HepG2 (cell line): ENCODE measurements at regions not wholly inside any gene's neighbourhood (a gene's known extent, or its start where the extent isn't known, plus 50 kb on each side); places are given as distances from the start of the nearest gene placed in this dataset.

ENCODE experiments used
- ATAC-seq: fragments of 200-7000 bp; cut with Tn5 transposase; 3 replicates; pipeline ENCODE4 v1.9.1; 2020; ENCODE audit warnings: mild to moderate bottlenecking, moderate library complexity
- BruUV-seq: library from RNA; stranded (reverse); fragments of 400-500 nt; replicated peaks from 2 replicates; lab custom pipeline; 2021; lab: Mats Ljungman, UMichigan
- CTCF ChIA-PET: fragments of 300-600 bp; formaldehyde crosslinking; extraction: SDS; loops from one replicate; lab custom pipeline; 2021; ENCODE audit warnings: low total read pairs, inconsistent platforms, low intra/inter-chr PET ratio; lab: Yijun Ruan, JAX
- POLR2A ChIA-PET: fragments of 350-600 bp; sonication (Branson Sonifier 250); formaldehyde crosslinking; loops from one replicate; lab custom pipeline; 2020; ENCODE audit warnings: antibody characterized with exemption, inconsistent platforms; lab: Yijun Ruan, JAX
- DNase-seq: peaks from one replicate; pipeline ENCODE4 v3.0.0-alpha.2; 2015; ENCODE audit warnings: low spot score
- FAIRE-seq: peaks from 3 replicates; lab custom pipeline; 2011; peaks lifted over from hg19 to GRCh38; lab: Jason Lieb, UNC
- H2AFZ ChIP-seq: one replicate; pipeline ENCODE4 v1.6.1; 2011; ENCODE audit warnings: low read length, inconsistent platforms
- H3K27ac ChIP-seq: fragments of 300-600 bp; 3 replicates; pipeline ENCODE4 v1.8.0; 2011; ENCODE audit warnings: mixed run types, mild to moderate bottlenecking, mixed read lengths, low read length, inconsistent platforms; ENCODE audit not compliant: insufficient read depth; ENCODE audit errors: extremely low read length
- H3K27me3 ChIP-seq, 2 experiments: fragments of 200-600 bp in 1 of 2; 2 replicates in 1 of 2; 3 replicates in 1 of 2; pipeline versions ENCODE4 v1.6.0 to v1.8.0; 2011; ENCODE audit warnings: low read length in 2 of 2, mild to moderate bottlenecking in 2 of 2, moderate library complexity in 2 of 2, inconsistent platforms in 1 of 2; ENCODE audit not compliant: insufficient read depth in 2 of 2, control insufficient read depth in 1 of 2
- H3K36me3 ChIP-seq, 2 experiments: fragments of 200-600 bp in 1 of 2; replicated peaks in 1 of 2; 2 replicates in 1 of 2; 3 replicates in 1 of 2; pipeline versions ENCODE4 v1.5.1 to v1.8.0; 2011; ENCODE audit warnings: low read length in 2 of 2, inconsistent platforms in 1 of 2; ENCODE audit not compliant: insufficient read depth in 2 of 2, control insufficient read depth in 1 of 2
- H3K4me1 ChIP-seq: 2 replicates; pipeline ENCODE4 v1.5.1; 2012; ENCODE audit warnings: low read length, inconsistent platforms; ENCODE audit not compliant: insufficient read depth
- H3K4me2 ChIP-seq: 2 replicates; pipeline ENCODE4 v1.6.0; 2011; ENCODE audit warnings: low read depth, low read length, inconsistent platforms
- H3K4me3 ChIP-seq, 3 experiments: fragments of 200-600 bp in 1 of 3; sonication (generic), shearing (Covaris generic) in 1 of 3; replicated peaks in 1 of 3; 2 replicates each; pipeline ENCODE4 v1.5.1; 2011 to 2016; ENCODE audit warnings: low read length in 3 of 3, inconsistent platforms in 2 of 3, low read depth in 2 of 3, mild to moderate bottlenecking in 2 of 3, control low read depth in 1 of 3, mixed read lengths in 1 of 3; ENCODE audit not compliant: insufficient read depth in 1 of 3
- H3K79me2 ChIP-seq: one replicate; pipeline ENCODE4 v1.6.1; 2011; ENCODE audit warnings: low read length, inconsistent platforms; ENCODE audit not compliant: insufficient read depth
- H3K9ac ChIP-seq: 2 replicates; pipeline ENCODE4 v1.6.0; 2011; ENCODE audit warnings: mild to moderate bottlenecking, low read depth, low read length, inconsistent platforms; ENCODE audit not compliant: insufficient read depth
- H3K9me3 ChIP-seq: 2 replicates; pipeline ENCODE4 v1.5.1; 2012; ENCODE audit warnings: mild to moderate bottlenecking, low read length
- H4K20me1 ChIP-seq: 2 replicates; pipeline ENCODE4 v1.6.0; 2011; ENCODE audit warnings: inconsistent platforms, mild to moderate bottlenecking, low read length, moderate library complexity; ENCODE audit not compliant: insufficient read depth
- CBX5 ChIP-seq: sonication (generic); formaldehyde crosslinking; IDR thresholded peaks from 2 replicates; pipeline ENCODE4 v1.4.0; 2020; ENCODE audit warnings: missing genetic modification reagents, borderline replicate concordance
- GABPA ChIP-seq, 2 experiments: IDR thresholded peaks; 2 replicates each; pipeline ENCODE4 v1.6.1; 2011 to 2016; ENCODE audit warnings: low read depth in 2 of 2, low read length in 1 of 2, missing biosample characterization in 1 of 2, missing genetic modification characterization in 1 of 2
- GTF2F1 ChIP-seq: fragments of 150-350 bp; IDR thresholded peaks from 2 replicates; pipeline ENCODE4 v1.6.1; 2014; ENCODE audit warnings: low read length
- GZF1 ChIP-seq: sonication (generic); formaldehyde crosslinking; IDR thresholded peaks from 2 replicates; pipeline ENCODE4 v1.5.1; 2020; ENCODE audit warnings: mild to moderate bottlenecking, missing genetic modification reagents
- KMT2A ChIP-seq: sonication (generic); formaldehyde crosslinking; IDR thresholded peaks from 2 replicates; pipeline ENCODE4 v1.4.0; 2020; ENCODE audit warnings: missing genetic modification reagents
- MED1 ChIP-seq: sonication (generic); formaldehyde crosslinking; IDR thresholded peaks from 2 replicates; pipeline ENCODE4 v1.4.0; 2020; ENCODE audit warnings: missing genetic modification reagents
- MEF2D ChIP-seq: sonication (generic); formaldehyde crosslinking; IDR thresholded peaks from 2 replicates; pipeline ENCODE4 v1.5.1; 2020; ENCODE audit warnings: mild to moderate bottlenecking, missing genetic modification reagents
- SMARCE1 ChIP-seq: fragments of 450-650 bp; IDR thresholded peaks from 2 replicates; pipeline ENCODE4 v1.6.1; 2017; ENCODE audit warnings: borderline replicate concordance
- ZFP1 ChIP-seq: IDR thresholded peaks from 2 replicates; pipeline ENCODE4 v1.6.1; 2016
- ZNF501 ChIP-seq: sonication (generic); formaldehyde crosslinking; IDR thresholded peaks from 2 replicates; pipeline ENCODE4 v1.5.1; 2020; ENCODE audit warnings: mild to moderate bottlenecking, moderate library complexity, missing genetic modification reagents
- ZNF746 ChIP-seq: sonication (generic); formaldehyde crosslinking; IDR thresholded peaks from 2 replicates; pipeline ENCODE4 v1.8.0; 2022; ENCODE audit warnings: mild to moderate bottlenecking, missing genetic modification reagents
- in situ Hi-C: cut with HindIII; loops from 2 replicates; pipeline ENCODE4 v1.10.0; 2017; ENCODE audit warnings: low pct_unique_long_range_greater_than_20kb; ENCODE audit not compliant: extremely low pct_ligation_motif_present
- intact Hi-C: fragments of 100-400 bp; cut with micrococcal nuclease; formaldehyde crosslinking; loops from one replicate; pipeline ENCODE4 v1.10.0; 2022; ENCODE audit not compliant: unreplicated experiment
- TF ChIP-seq, protein P1 (sequence below): sonication (generic); formaldehyde crosslinking; IDR thresholded peaks from 2 replicates; pipeline ENCODE4 v1.4.0; 2020; ENCODE audit warnings: missing genetic modification reagents, mild to moderate bottlenecking, borderline replicate concordance

DNA sequence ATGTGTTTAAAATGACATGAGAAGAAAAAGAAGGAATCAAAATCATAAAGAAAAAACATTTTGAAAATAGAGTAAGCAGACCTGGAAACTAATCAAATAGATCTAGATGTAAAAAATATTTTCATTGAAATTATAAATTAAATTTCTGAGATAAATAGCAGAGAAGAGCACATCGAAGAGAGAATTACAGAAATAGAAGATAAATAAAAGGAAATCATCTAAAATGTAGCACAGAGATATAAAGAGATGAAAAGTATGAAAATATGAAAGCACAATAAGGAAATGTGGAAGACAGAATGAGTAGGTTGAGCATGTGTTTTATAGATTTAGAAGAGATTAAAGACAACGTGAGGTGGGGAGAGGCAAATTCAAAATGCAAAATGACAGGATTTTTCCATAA lies 130.9 kb upstream of the SEC14L1 start (continued):
- TF ChIP-seq, protein P1, sequence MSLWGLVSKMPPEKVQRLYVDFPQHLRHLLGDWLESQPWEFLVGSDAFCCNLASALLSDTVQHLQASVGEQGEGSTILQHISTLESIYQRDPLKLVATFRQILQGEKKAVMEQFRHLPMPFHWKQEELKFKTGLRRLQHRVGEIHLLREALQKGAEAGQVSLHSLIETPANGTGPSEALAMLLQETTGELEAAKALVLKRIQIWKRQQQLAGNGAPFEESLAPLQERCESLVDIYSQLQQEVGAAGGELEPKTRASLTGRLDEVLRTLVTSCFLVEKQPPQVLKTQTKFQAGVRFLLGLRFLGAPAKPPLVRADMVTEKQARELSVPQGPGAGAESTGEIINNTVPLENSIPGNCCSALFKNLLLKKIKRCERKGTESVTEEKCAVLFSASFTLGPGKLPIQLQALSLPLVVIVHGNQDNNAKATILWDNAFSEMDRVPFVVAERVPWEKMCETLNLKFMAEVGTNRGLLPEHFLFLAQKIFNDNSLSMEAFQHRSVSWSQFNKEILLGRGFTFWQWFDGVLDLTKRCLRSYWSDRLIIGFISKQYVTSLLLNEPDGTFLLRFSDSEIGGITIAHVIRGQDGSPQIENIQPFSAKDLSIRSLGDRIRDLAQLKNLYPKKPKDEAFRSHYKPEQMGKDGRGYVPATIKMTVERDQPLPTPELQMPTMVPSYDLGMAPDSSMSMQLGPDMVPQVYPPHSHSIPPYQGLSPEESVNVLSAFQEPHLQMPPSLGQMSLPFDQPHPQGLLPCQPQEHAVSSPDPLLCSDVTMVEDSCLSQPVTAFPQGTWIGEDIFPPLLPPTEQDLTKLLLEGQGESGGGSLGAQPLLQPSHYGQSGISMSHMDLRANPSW (CRISPR knock-in tag), result no peak
- TF ChIP-seq ZNF746 (CRISPR knock-in tag), result no peak
- TF ChIP-seq KMT2A (CRISPR knock-in tag), result no peak
- TF ChIP-seq GABPA (IDR thresholded peaks at IDR 0.05; ENCODE audit: low read depth, low read length), result no peak
- no peak for TF ChIP-seq GABPA (CRISPR knock-in tag; IDR thresholded peaks at IDR 0.05; ENCODE audit: low read depth)

DNA sequence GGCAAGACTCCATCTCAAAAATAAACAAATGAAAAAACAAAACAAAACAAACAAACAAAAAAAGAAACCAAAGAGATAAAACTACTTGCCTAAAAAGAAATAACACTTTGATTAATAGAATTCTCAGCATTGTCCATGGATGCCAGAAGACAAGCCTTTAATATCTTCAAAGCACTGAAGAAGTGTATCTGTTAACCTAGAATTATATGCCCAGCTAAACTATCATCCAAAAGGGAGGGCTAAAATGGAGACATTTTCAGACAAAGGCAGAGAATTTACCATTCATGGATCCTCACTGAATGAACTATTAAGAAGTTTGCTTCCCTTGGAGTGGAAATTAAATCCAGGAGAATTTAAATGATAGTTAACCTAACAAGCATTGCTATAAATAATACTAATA lies 130.1 kb upstream of the SEC14L1 start:
- Histone ChIP-seq H3K9me3 (peaks cover 10% of the 10 kb centered on the region), H3K9ac (no peak overlapping the region), H3K27ac (no peak overlapping the region), H3K36me3 (no peaks in the 10 kb centered on the region), H3K4me1 (no peaks in the 10 kb centered on the region), H3K79me2 (no peaks in the 10 kb centered on the region), H4K20me1 (no peaks in the 10 kb centered on the region), H3K27me3 (no peaks in the 10 kb centered on the region), H2AFZ (no peak overlapping the region), H3K4me3 (no peak overlapping the region), H3K4me2 (no peak overlapping the region)
- ATAC-seq (no peak), FAIRE-seq (no peak), DNase-seq (no peak)
- ChIA-PET CTCF (interaction anchor here (1.3 to 2.6 kb wide), 3 partner anchors 46 to 143 kb away, joined by 5 to 23 read pairs (median 5); partner anchors contain the start of gene MGAT5B), POLR2A (no interaction called here)
- in situ Hi-C loops, result loop anchor here (5.0 kb wide), 1 partner anchor 47 kb away; no protein-coding TSS in a partner anchor
- BruUV-seq, result no TSS peak
- TF ChIP-seq ZNF501 (CRISPR knock-in tag), result no peak
- TF ChIP-seq MEF2D (CRISPR knock-in tag), result no peak
- TF ChIP-seq MED1 (CRISPR knock-in tag), result no peak
- no peak for TF ChIP-seq GTF2F1
- TF ChIP-seq ZFP1, result peak; percentile 61; the same call in 1 of the 2 replicates
- no peak for TF ChIP-seq CBX5 (CRISPR knock-in tag)
- TF ChIP-seq GZF1 (CRISPR knock-in tag), result no peak
- no peak for TF ChIP-seq SMARCE1
- intact Hi-C loops, result loop anchor here (1.0 kb wide), 2 partner anchors 46 to 56 kb away; no protein-coding TSS in a partner anchor
